CD14-positive monocyte (primary cell): ENCODE measurements at regions not wholly inside any gene's neighbourhood (a gene's known extent, or its start where the extent isn't known, plus 50 kb on each side); places are given as distances from the start of the nearest gene placed in this dataset.

Experiments
- DNase-seq, 3 donors: peaks; one replicate each; pipeline ENCODE4 v3.0.0-alpha.2; 2011 to 2022
- H2AFZ ChIP-seq: 2 replicates; pipeline ENCODE4 v1.6.0; 2012; ENCODE audit warnings: mild to moderate bottlenecking, low read depth, low read length, inconsistent platforms; ENCODE audit not compliant: insufficient read depth, poor library complexity, severe bottlenecking
- H3K27ac ChIP-seq, 2 donors: 1 replicate in 1 of 2; 2 replicates in 1 of 2; pipeline ENCODE4 v1.5.1; 2012 to 2013; ENCODE audit warnings: low read length in 2 of 2, control low read depth in 1 of 2, inconsistent platforms in 1 of 2, low read depth in 1 of 2, mild to moderate bottlenecking in 1 of 2
- H3K27me3 ChIP-seq, 2 donors: one replicate each; pipeline versions ENCODE4 v1.6.0 to v1.6.1; 2011 to 2013; ENCODE audit warnings: low read length in 2 of 2; ENCODE audit not compliant: control insufficient read depth in 2 of 2, insufficient read depth in 2 of 2
- H3K36me3 ChIP-seq, 2 donors: replicated peaks in 1 of 2; 1 replicate in 1 of 2; 2 replicates in 1 of 2; pipeline versions ENCODE4 v1.5.1 to v1.6.1; 2012 to 2013; ENCODE audit warnings: low read length in 2 of 2, control low read depth in 1 of 2, inconsistent platforms in 1 of 2, mild to moderate bottlenecking in 1 of 2; ENCODE audit not compliant: insufficient read depth in 2 of 2, control insufficient read depth in 1 of 2
- H3K4me1 ChIP-seq, 2 donors: 1 replicate in 1 of 2; 2 replicates in 1 of 2; pipeline versions ENCODE4 v1.5.1 to v1.6.1; 2012 to 2013; ENCODE audit warnings: low read length in 2 of 2, control low read depth in 1 of 2, inconsistent platforms in 1 of 2, mild to moderate bottlenecking in 1 of 2, moderate library complexity in 1 of 2; ENCODE audit not compliant: insufficient read depth in 2 of 2, control insufficient read depth in 1 of 2
- H3K4me2 ChIP-seq: replicated peaks from 2 replicates; pipeline ENCODE3; 2012; ENCODE audit warnings: low read length, moderate library complexity, mild to moderate bottlenecking; ENCODE audit not compliant: poor library complexity, severe bottlenecking; ENCODE audit errors: extremely low read depth
- H3K4me3 ChIP-seq, 3 experiments: fragments of 200-600 bp in 1 of 3; sonication (generic) in 1 of 3; replicated peaks in 1 of 3; 1 replicate in 2 of 3; 2 replicates in 1 of 3; pipeline ENCODE4 v1.5.1; 2011 to 2013; ENCODE audit warnings: low read length in 3 of 3, mild to moderate bottlenecking in 3 of 3, control low read depth in 2 of 3, low read depth in 2 of 3, inconsistent platforms in 1 of 3, moderate library complexity in 1 of 3
- H3K79me2 ChIP-seq: 2 replicates; pipeline ENCODE4 v1.6.0; 2012; ENCODE audit warnings: mild to moderate bottlenecking, control low read depth, inconsistent platforms, low read length, moderate library complexity; ENCODE audit not compliant: insufficient read depth
- H3K9ac ChIP-seq: 2 replicates; pipeline ENCODE4 v1.6.0; 2017; ENCODE audit warnings: low read length, mild to moderate bottlenecking; ENCODE audit not compliant: insufficient read depth, poor library complexity, severe bottlenecking
- H3K9me3 ChIP-seq, 2 donors: replicated peaks in 1 of 2; 1 replicate in 1 of 2; 2 replicates in 1 of 2; pipeline versions ENCODE4 v1.5.1 to v1.6.1; 2012 to 2013; ENCODE audit warnings: low read length in 2 of 2, control low read depth in 1 of 2; ENCODE audit not compliant: control insufficient read depth in 1 of 2, insufficient read depth in 1 of 2
- H4K20me1 ChIP-seq: 2 replicates; pipeline ENCODE4 v1.6.0; 2012; ENCODE audit warnings: mild to moderate bottlenecking, low read length, control low read depth, moderate library complexity; ENCODE audit not compliant: insufficient read depth
- H3K27ac Mint-ChIP-seq, 7 donors: one replicate each; pipeline ENCODE4 v1.8.0; 2020; ENCODE audit warnings: mild to moderate bottlenecking in 7 of 7, mixed read lengths in 7 of 7, moderate library complexity in 6 of 7, inconsistent platforms in 2 of 7
- H3K27me3 Mint-ChIP-seq, 3 donors: one replicate each; pipeline ENCODE4 v1.8.0; 2021 to 2022; ENCODE audit warnings: low read depth in 3 of 3, mild to moderate bottlenecking in 3 of 3, mixed read lengths in 3 of 3, moderate library complexity in 3 of 3, inconsistent platforms in 1 of 3
- H3K36me3 Mint-ChIP-seq, 2 donors: one replicate each; pipeline ENCODE4 v1.8.0; 2020; ENCODE audit warnings: mixed read lengths in 2 of 2, inconsistent platforms in 1 of 2, mild to moderate bottlenecking in 1 of 2
- H3K4me1 Mint-ChIP-seq: one replicate; pipeline ENCODE4 v1.8.0; 2020; ENCODE audit warnings: mild to moderate bottlenecking, mixed read lengths
- H3K4me3 Mint-ChIP-seq, 2 donors: one replicate each; pipeline ENCODE4 v1.8.0; 2020; ENCODE audit warnings: mild to moderate bottlenecking in 2 of 2, mixed read lengths in 2 of 2, moderate library complexity in 1 of 2
- H3K9me3 Mint-ChIP-seq, 7 donors: one replicate each; pipeline ENCODE4 v1.8.0; 2020 to 2022; ENCODE audit warnings: mixed read lengths in 7 of 7, mild to moderate bottlenecking in 6 of 7, moderate library complexity in 6 of 7, inconsistent platforms in 2 of 7
- CTCF ChIP-seq: fragments of 200-600 bp; IDR thresholded peaks from one replicate; pipeline ENCODE4 v1.8.0; 2022; ENCODE audit warnings: antibody characterized with exemption, mild to moderate bottlenecking
- WGBS: methylation state at CpG from one replicate; pipeline ENCODE4 v1.1.5; 2013; ENCODE audit warnings: missing lambda C conversion rate; ENCODE audit not compliant: insufficient coverage; 5-methylcytosine and 5-hydroxymethylcytosine counted together
- intact Hi-C, 2 donors: fragments of 100-400 bp; cut with micrococcal nuclease; formaldehyde crosslinking; loops; one replicate each; pipeline versions ENCODE4 v1.15.0 to v1.15.1; 2023

- Histone ChIP-seq H3K27me3 (no peaks in the 10 kb centered on the region), H3K9me3 (no peaks in the 10 kb centered on the region), H2AFZ (no peak overlapping the region), H3K9ac (no peak overlapping the region), H3K36me3 (no peaks in the 10 kb centered on the region), H4K20me1 (no peaks in the 10 kb centered on the region), H3K27ac (no peak overlapping the region), H3K79me2 (no peaks in the 10 kb centered on the region), H3K4me3 (no peak overlapping the region), H3K4me1 (no peaks in the 10 kb centered on the region), H3K4me2 (no peak overlapping the region)
- DNase-seq: no peak
- Mint-ChIP-seq H3K27ac (no peak overlapping the region), H3K4me3 (no peak overlapping the region), H3K36me3 (no peaks in the 10 kb centered on the region), H3K27me3 (peaks cover 7 to 11% (median 10%) of the 10 kb centered on the region in 3 donors), H3K4me1 (no peaks in the 10 kb centered on the region), H3K9me3 (peaks cover 0 to 5% (median 1%) of the 10 kb centered on the region in 7 donors)
- no peak for TF ChIP-seq CTCF
- 84% methylated on average over 5 of the region's 6 CpGs for WGBS
- intact Hi-C loops: no loop called here
These were observed 58.7 kb upstream of the SH3RF3 start for GRCh38 chr2:109070290-109070689.

GRCh38 chr2:109069331-109070194, 59.4 kb upstream of the SH3RF3 start:
- H2AFZ ChIP-seq: no peak overlapping the region
- H3K27ac Mint-ChIP-seq: no peak overlapping the region
- no peak overlapping the region for H3K4me3 ChIP-seq

More at GRCh38 chr2:109069331-109070194, 59.4 kb upstream of the SH3RF3 start:
- Mint-ChIP-seq H3K4me1 (no peaks in the 10 kb centered on the region), H3K27me3 (peaks cover 5 to 9% (median 8%) of the 10 kb centered on the region in 3 donors), H3K36me3 (no peaks in the 10 kb centered on the region), H3K4me3 (no peak overlapping the region), H3K9me3 (peaks cover 0 to 5% (median 1%) of the 10 kb centered on the region in 7 donors)
- no peak for DNase-seq
- Histone ChIP-seq H4K20me1 (no peaks in the 10 kb centered on the region), H3K27me3 (no peaks in the 10 kb centered on the region), H3K9ac (no peak overlapping the region), H3K36me3 (no peaks in the 10 kb centered on the region), H3K4me1 (no peaks in the 10 kb centered on the region), H3K4me2 (no peak overlapping the region), H3K79me2 (no peaks in the 10 kb centered on the region), H3K27ac (no peak overlapping the region), H3K9me3 (no peaks in the 10 kb centered on the region)
- WGBS: 90% methylated on average over 5 of the region's 9 CpGs
- intact Hi-C loops: no loop called here
- TF ChIP-seq CTCF: no peak
